ENCODE measurements at regions not wholly inside any gene's neighbourhood (a gene's known extent, or its start where the extent isn't known, plus 50 kb on each side); places are given as distances from the start of the nearest gene placed in this dataset.
"Not testable (repeated sequence)": the region's sequence is repeated elsewhere in the genome, so short reads cannot be mapped to it uniquely, and the experiment has no call there.

DNA sequence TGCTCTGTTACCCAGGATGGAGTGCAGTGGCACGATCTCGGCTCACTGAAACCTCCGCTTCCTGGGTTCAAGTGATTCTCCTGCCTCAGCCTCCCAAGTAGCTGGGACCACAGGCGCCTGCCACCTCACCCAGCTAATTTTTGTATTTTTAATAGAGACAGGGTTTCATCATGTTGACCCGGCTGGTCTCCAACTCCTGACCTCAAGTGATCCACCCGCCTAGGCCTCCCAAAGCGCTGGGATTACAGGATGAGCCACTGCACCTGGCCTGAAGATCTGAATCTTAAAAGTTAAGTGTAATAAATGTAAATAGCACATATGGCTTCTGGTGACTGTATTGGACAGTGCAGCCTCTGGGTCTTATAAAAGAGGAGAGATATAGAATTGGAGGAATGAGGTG, 74.2 kb upstream of the NOX3 start:
- DNase-seq (ENCODE audit: low read depth) = not testable (repeated sequence)

DNA sequence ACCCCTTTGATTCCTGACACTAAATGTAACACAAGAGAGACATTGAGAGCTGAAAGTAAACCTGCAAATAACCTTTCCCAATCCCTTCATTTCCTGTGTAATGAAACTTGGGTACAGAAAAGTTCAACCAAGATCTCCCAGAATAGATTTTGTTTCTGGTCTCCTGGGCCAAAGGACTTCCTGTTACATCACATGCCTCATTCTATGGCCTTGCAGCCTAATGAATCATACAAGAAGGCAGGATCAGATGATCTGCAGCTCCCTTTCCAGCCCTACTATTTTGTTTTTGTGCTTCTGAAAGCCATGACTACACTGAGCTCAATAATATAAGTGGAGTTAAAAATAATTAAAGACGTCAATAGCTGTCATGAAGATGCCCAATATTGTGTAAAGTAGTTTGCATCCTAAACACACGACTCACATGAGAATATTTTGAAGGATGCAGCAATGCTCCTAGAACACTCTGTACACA, 73.4 kb upstream of the NOX3 start:
- DNase-seq (ENCODE audit: low read depth) = peak; percentile 20

DNA sequence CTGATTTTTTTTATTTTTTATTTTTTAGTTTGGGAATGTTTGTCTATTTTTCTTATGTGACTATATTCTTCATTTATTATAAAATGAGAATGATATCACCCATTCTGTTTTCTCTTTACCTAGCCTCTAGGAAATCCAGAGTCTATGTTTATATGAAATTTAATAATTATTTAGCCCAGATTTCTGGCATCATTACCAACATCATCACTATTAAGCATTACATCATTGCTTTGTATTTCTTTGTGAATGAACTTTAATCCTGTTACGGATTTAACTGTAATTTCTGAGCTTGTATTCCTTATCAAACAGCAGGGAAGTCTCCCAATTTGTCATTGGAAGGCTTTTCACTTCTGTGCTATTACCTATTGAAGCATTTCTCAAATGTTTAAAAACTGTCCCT, 72.7 kb upstream of the NOX3 start:
- DNase-seq (ENCODE audit: low read depth) = no peak

DNA sequence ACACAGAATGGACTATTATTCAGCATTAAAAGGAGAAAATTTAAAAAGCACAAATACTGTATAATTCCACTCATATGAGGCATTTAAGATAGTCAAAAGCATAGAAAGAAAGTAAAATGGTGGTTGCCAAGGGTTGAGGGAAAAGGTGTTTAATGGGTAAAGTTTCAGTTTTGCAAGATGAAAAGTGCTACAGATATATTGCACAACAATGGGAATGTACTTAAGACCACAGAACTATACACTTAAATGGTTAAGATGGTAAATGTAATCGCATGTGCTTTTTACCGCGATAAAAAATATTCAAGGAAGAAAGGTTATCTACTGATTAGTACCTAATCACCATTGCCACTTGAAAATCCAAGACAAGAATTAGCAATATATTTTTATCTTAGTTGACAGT, 71.8 kb upstream of the NOX3 start:
- no peak for DNase-seq (ENCODE audit: low read depth)

DNA sequence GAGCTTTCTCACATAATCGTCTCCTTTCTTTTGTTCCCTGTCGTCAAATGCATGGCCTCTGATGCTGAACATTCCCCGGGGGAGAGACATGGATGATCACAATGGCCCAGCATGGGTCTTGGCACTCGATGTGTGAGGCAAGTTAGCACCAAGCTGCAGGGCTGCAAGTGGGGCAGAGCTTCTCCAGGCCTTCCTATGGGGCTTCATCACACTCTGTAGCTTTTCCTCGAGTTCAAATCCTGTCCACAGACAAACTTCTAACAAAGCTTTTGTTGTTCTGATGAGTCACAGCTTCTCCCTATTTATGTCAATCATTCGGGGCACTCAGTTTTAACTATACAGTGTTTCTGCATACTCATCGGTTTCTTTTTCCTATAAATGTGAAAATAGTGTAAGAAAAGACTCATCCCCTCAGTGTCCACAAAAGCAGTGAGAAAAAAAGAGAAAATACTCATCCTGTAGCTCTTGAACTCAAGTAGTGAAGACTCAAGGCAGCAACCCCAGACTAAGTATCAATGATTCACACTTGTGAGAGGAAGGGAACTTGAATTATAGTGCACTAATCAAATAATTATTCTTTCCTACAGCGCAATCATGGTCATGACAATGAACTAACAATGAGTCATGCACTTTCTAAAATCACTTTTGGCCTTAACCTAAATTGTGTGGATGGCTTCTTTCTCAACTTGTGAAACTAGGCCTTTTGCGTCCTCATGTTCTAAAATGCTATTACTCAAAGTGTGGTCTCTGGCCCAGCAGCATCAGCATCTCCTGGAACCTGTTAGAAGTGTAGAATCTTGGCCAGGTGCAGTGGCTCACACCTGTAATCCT, 68.4 kb upstream of the NOX3 start:
- DNase-seq (ENCODE audit: low read depth) = no peak

DNA sequence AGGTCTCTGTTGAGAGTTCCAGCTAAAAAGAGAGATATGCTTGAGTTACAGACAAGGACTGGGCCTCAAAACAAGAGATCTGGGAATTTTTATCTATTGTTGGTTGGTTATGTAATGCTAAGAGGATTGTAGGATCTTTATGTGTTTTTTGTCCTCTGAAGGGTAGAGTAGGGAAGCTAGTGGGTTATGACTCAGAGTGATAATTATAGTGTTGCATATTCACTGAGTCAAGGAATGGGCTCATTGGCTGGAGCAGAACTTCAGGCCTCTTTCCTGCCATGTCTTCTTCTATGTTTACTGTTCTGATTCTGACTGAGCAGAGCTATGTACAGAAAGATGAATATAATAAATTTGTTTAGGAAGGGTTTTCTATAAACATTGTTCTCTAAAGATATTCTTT, 66.1 kb upstream of the NOX3 start:
- DNase-seq (ENCODE audit: low read depth) = no peak

DNA sequence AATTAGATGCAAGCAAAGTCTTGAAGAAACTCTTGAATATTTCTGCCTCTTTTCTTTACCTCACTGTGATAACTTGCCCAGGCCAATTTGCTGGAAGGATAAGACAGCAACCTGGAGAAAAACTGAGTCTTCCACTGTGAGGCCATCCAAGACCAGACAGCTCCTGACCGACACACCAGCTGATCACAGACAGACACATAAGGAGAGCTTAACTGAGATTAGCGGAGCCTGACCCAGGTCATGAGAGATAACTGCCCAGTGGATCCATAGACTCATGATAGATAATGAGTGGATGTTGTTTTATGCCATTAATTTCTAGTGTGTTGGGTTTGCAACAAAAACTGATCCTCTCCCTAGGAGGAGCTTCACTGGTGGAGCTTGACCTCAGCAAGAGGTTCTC, 64.4 kb upstream of the NOX3 start:
- DNase-seq (ENCODE audit: low read depth) = no peak

DNA sequence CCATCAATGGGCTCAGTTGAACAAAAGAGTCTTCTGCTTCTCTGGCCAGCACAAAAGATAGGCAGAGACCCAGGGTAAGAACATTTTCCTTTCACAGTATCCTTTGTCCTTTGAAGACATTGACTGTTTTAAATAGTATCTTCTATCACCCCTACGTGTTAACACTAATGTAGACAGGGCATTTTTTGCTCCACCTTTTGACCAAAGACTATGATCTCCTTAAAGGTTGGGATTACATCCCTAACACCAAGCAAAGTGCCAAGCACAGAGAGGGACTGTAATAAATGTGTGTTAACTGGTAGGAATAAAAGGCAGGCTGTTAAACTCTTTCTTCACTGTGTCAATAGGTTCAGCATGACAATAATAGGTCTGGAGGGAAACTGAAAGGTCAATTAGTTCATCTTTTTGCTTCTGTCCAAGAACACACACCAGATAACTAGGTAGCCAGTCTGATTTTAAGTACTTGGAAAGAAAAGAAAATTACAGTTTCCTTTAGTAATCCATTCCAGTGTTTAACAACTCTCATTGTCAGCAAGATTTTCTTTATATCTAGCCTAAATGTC, 63.6 kb upstream of the NOX3 start:
- no peak for DNase-seq (ENCODE audit: low read depth)

DNA sequence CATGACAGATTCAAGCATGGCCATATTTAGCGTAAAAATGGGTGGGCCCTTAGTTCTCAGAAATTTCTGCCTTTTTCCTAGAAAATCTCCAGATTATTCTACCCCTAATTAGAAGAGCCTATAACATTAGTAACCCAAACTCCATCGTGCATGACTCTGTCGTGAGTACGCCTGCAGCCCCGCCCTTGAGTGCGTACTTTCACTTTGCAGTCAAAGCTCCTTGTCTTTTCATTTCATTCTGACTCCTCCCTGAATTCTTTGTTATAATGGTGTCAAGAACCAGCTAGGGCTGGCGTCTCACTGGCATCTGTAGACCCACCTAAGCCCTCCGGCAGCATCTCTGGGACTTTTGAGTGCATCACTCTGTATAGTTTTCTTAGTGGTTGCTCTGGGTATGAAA, 61.7 kb upstream of the NOX3 start:
- DNase-seq (ENCODE audit: low read depth) = no peak

DNA sequence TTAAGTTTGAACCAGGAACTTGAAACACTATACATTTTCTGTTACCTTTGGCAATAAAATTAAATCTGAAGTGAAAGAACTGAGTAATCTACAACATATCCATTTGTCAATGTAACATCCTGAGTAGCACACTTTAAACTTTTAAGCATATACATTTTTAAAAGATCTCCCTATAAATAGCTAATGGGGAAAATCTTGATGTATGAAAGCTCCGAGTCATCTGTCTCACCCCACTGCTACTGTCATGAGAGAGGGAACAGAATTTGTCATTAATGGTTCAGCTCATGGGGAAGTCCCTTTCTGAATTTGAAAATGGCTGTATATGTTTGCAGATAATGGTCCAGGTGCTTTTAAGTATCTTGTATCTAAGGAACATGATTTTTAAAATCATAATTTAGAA, 55.2 kb upstream of the NOX3 start:
- DNase-seq (ENCODE audit: low read depth) = no peak

DNA sequence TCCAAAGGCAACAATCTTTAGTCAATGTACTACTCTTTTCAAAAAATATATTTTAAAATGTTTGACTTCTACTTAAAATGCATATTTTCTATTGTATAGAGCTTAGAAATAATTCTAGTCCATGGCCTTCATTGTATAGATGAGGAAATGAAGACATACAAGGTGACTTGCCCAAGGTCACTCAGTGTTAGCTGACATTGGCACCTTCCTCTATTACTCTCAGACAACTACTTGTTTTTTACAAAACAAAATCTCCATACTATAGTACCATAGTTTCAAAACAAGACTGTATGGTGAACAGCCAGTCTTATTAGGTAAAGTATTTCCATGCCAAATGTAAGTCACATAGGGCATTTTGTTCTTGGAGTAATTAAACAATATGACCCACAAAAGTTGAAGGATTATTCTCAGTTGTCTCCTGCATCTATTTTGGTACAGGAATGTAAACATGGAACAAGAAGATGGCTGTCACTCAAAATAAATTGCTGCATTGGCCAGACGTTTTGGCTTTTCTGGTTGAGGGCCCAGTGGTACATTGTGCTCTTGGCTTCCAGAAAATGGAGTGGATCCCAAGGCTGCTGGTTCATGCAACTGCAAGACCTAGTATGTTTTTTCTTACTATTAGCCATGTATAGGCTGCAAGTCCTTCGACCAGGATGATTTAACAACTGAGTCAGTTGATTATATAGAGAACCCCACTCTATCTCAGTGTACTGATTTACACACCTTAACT, 54.3 kb upstream of the NOX3 start:
- no peak for DNase-seq (ENCODE audit: low read depth)

DNA sequence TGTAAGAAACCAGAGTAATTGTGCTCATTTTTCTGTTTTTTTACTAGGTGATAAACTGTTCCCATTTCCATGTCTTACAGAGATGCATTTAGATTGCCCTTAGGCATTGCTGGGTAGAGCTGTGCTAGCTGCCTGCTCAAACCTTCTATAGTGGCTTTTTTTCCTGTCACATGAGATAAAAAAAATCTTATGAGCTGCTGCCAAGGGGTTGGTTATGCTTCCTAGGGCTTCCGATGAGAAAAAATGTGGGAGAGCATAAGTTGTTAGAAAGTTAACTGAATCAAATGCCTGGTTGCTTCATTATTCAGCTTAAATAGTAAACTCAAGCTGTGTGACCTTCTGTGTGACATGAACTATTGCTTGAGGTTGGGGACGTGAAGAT, 50.0 kb upstream of the NOX3 start:
- DNase-seq (ENCODE audit: low read depth) = no peak
